ENCODE measurements at regions not wholly inside any gene's neighbourhood (a gene's known extent, or its start where the extent isn't known, plus 50 kb on each side); places are given as distances from the start of the nearest gene placed in this dataset.

- TF ChIP-seq FOXA1 (IDR thresholded peaks at IDR 0.05) (no peak), ZNF384 (IDR thresholded peaks at IDR 0.05) (no peak), SUZ12 (IDR thresholded peaks at IDR 0.05) (no peak), TARDBP (IDR thresholded peaks at IDR 0.05) (no peak), SP1 (IDR thresholded peaks at IDR 0.05) (no peak), ELF4 (IDR thresholded peaks at IDR 0.05) (no peak), CTBP1 (IDR thresholded peaks at IDR 0.05; ENCODE audit: borderline replicate concordance) (no peak)
Measured at GRCh38 chr7:155868955-155869783, 56.9 kb upstream of the SHH start.
